ENCODE measurements at regions not wholly inside any gene's neighbourhood (a gene's known extent, or its start where the extent isn't known, plus 50 kb on each side); places are given as distances from the start of the nearest gene placed in this dataset.

DNA sequence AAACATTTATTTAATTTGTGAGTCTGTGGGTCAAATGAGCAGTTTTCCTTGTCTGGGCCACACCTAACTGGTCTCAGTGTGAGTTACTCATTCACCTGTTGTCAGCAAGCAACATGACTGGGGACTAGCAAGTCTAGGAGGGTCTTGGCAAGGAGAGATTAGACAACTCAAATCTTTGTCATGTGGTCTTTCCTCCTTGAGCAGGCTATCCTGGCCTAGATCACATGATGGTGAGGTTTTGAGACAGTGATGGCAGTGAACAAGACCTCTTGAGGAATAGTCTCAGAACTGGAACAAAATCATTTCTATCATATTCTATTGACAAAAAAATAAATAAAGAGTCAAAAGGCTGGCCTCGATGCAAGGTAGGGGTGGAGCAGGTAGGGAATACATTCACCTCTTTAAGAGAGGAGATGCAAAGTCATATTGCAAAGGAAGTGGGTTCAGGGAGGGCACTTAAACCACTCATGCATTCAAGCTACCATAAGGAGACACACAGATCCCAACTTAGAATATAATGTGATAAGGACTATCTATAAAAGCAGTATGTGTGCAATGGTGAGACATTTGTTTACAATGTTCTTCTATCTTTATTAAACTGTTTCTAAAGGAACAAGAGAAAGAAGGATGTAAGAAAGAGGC, 135.7 kb downstream of the ZNF330 start:
- no peak for TF ChIP-seq EP300 (IDR thresholded peaks at IDR 0.05)
- TF ChIP-seq POLR2AphosphoS5 (IDR thresholded peaks at IDR 0.05): no peak
- TF ChIP-seq, protein P1, sequence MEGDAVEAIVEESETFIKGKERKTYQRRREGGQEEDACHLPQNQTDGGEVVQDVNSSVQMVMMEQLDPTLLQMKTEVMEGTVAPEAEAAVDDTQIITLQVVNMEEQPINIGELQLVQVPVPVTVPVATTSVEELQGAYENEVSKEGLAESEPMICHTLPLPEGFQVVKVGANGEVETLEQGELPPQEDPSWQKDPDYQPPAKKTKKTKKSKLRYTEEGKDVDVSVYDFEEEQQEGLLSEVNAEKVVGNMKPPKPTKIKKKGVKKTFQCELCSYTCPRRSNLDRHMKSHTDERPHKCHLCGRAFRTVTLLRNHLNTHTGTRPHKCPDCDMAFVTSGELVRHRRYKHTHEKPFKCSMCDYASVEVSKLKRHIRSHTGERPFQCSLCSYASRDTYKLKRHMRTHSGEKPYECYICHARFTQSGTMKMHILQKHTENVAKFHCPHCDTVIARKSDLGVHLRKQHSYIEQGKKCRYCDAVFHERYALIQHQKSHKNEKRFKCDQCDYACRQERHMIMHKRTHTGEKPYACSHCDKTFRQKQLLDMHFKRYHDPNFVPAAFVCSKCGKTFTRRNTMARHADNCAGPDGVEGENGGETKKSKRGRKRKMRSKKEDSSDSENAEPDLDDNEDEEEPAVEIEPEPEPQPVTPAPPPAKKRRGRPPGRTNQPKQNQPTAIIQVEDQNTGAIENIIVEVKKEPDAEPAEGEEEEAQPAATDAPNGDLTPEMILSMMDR (IDR thresholded peaks at IDR 0.05): no peak
- TF ChIP-seq POLR2A (IDR thresholded peaks at IDR 0.05; ENCODE audit: low read depth): no peak
